GM23338 (cell line): ENCODE measurements at regions not wholly inside any gene's neighbourhood (a gene's known extent, or its start where the extent isn't known, plus 50 kb on each side); places are given as distances from the start of the nearest gene placed in this dataset.

Experiments
- ATAC-seq: fragments of 200-7000 bp; cut with Tn5 transposase; 3 replicates; pipeline ENCODE4 v1.9.1; 2020
- DNase-seq: peaks from one replicate; pipeline ENCODE4 v3.0.0-alpha.2; 2015; ENCODE audit warnings: low spot score
- H2AFZ ChIP-seq: fragments of 200-600 bp; sonication (generic); 2 replicates; pipeline ENCODE4 v1.8.0; 2016; ENCODE audit warnings: antibody characterized with exemption, mild to moderate bottlenecking, moderate library complexity
- H3F3A ChIP-seq: fragments of 200-600 bp; sonication (generic); replicated peaks from 2 replicates; pipeline ENCODE4 v1.8.0; 2017; ENCODE audit warnings: antibody characterized with exemption, mixed run types, low read depth
- H3K27ac ChIP-seq: fragments of 200-600 bp; sonication (generic); 2 replicates; pipeline ENCODE4 v1.6.1; 2016; ENCODE audit warnings: low read depth
- H3K27me3 ChIP-seq: fragments of 200-600 bp; sonication (generic); 2 replicates; pipeline ENCODE4 v1.8.0; 2016; ENCODE audit warnings: mild to moderate bottlenecking, mixed run types, moderate library complexity; ENCODE audit not compliant: insufficient read depth
- H3K36me3 ChIP-seq: fragments of 200-600 bp; sonication (generic); 2 replicates; pipeline ENCODE4 v1.8.0; 2016; ENCODE audit warnings: mild to moderate bottlenecking; ENCODE audit not compliant: insufficient read depth
- H3K4me1 ChIP-seq: fragments of 200-600 bp; sonication (generic); 2 replicates; pipeline ENCODE4 v1.8.0; 2016; ENCODE audit warnings: mild to moderate bottlenecking, moderate library complexity; ENCODE audit not compliant: insufficient read depth
- H3K4me2 ChIP-seq: fragments of 200-600 bp; sonication (generic); 2 replicates; pipeline ENCODE4 v1.7.1; 2017; ENCODE audit warnings: mixed run types
- H3K4me3 ChIP-seq: fragments of 200-600 bp; sonication (generic); 2 replicates; pipeline ENCODE4 v1.6.1; 2016; ENCODE audit warnings: mixed run types
- H3K79me2 ChIP-seq: fragments of 200-600 bp; sonication (generic); replicated peaks from 2 replicates; pipeline ENCODE4 v1.8.0; 2017; ENCODE audit warnings: mild to moderate bottlenecking; ENCODE audit not compliant: insufficient read depth
- H3K9me2 ChIP-seq: fragments of 200-600 bp; sonication (generic); 2 replicates; pipeline ENCODE4 v1.8.0; 2017; ENCODE audit not compliant: insufficient read depth
- H4K20me1 ChIP-seq: fragments of 200-600 bp; sonication (generic); replicated peaks from 2 replicates; pipeline ENCODE4 v1.8.0; 2017; ENCODE audit warnings: mild to moderate bottlenecking; ENCODE audit not compliant: insufficient read depth
- H3K27ac Mint-ChIP-seq: 2 replicates; pipeline ENCODE4 v1.8.0; 2020; ENCODE audit warnings: inconsistent platforms, mild to moderate bottlenecking, moderate library complexity, mixed read lengths
- H3K27me3 Mint-ChIP-seq: 3 replicates; pipeline ENCODE4 v1.8.0; 2022; ENCODE audit warnings: low read depth, mild to moderate bottlenecking, moderate library complexity, mixed read lengths, inconsistent platforms; ENCODE audit not compliant: insufficient read depth, poor library complexity
- H3K36me3 Mint-ChIP-seq: 3 replicates; pipeline ENCODE4 v1.8.0; 2021; ENCODE audit warnings: low read depth, mild to moderate bottlenecking, inconsistent platforms, moderate library complexity, mixed read lengths
- H3K4me1 Mint-ChIP-seq: 3 replicates; pipeline ENCODE4 v1.8.0; 2020; ENCODE audit warnings: mild to moderate bottlenecking, inconsistent platforms, mixed read lengths
- H3K4me3 Mint-ChIP-seq: 3 replicates; pipeline ENCODE4 v1.8.0; 2021; ENCODE audit warnings: moderate library complexity, mild to moderate bottlenecking, inconsistent platforms, mixed read lengths
- H3K9me3 Mint-ChIP-seq: 3 replicates; pipeline ENCODE4 v1.8.0; 2020; ENCODE audit warnings: moderate library complexity, mild to moderate bottlenecking, inconsistent platforms, mixed read lengths
- EZH2 ChIP-seq: fragments of 200-600 bp; sonication (generic); IDR thresholded peaks from one replicate; pipeline ENCODE4 v1.8.0; 2017; ENCODE audit warnings: antibody characterized with exemption, mild to moderate bottlenecking, low read depth; ENCODE audit not compliant: unreplicated experiment
- EZH2phosphoT487 ChIP-seq: fragments of 200-600 bp; sonication (generic); IDR thresholded peaks from one replicate; pipeline ENCODE4 v1.8.1; 2018; ENCODE audit warnings: antibody characterized with exemption; ENCODE audit not compliant: unreplicated experiment
- NANOG ChIP-seq: IDR thresholded peaks from 2 replicates; pipeline ENCODE4 v1.6.1; 2016; ENCODE audit warnings: antibody characterized with exemption, borderline replicate concordance
- POLR2AphosphoS5 ChIP-seq: IDR thresholded peaks from 2 replicates; pipeline ENCODE4 v1.6.1; 2016; ENCODE audit warnings: antibody characterized with exemption, low read depth
- TF ChIP-seq, protein P1 (sequence below): fragments of 250-450 bp; sonication (Bioruptor Pico); IDR thresholded peaks from 2 replicates; pipeline ENCODE4 v1.5.0; 2020; ENCODE audit warnings: mild to moderate bottlenecking, moderate library complexity
- TF ChIP-seq, protein P2 (sequence below): IDR thresholded peaks from one replicate; pipeline ENCODE4 v1.6.1; 2018; ENCODE audit warnings: antibody characterized with exemption; ENCODE audit not compliant: unreplicated experiment

DNA sequence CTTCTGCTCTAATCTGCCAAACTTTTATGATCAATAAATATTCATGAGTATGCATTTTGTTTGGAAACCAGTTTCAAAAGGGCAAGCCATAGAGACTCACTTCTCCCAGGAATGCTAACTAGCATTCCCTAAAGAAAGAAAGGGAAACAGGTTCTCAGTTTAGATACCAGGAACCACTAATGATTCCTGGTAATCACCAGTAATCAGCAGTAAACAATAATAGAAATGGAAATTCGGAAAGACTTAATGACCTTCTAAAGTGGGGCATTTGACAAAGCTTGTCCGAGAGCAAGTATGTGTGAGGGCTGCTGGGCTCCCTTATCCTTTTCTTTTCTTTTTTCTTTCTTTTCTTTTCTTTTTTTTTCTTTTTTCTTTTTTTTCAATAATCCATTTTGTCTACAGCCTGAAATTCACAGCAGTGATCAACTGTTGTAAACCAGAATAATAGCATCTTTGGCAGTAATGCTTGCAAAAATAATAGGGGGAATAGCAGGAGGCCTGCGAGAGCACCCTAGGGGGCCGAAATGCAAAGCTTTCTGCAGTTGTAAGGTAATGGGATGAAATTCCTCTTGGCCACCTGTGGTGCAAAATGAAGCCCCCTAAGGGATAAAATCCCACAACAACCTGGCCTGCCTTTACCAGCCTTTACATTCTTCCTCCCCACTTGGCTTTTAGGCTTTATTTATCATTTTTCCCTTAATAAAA lies 253.2 kb downstream of the ZPLD1 start:
- ATAC-seq (peak; percentile 88), DNase-seq (peak; percentile 53)
- H3K4me1 ChIP-seq = peaks cover 16% of the 10 kb centered on the region
- H3K36me3 Mint-ChIP-seq = peaks cover 30% of the 10 kb centered on the region
- peaks cover 24% of the 10 kb centered on the region for H3K4me1 Mint-ChIP-seq
- peaks cover 3% of the 10 kb centered on the region for H3K27me3 Mint-ChIP-seq
- H3K27me3 ChIP-seq = no peaks in the 10 kb centered on the region
- peak overlapping the region; percentile 33 for H3K4me2 ChIP-seq
- H3K9me3 Mint-ChIP-seq = peaks cover 25% of the 10 kb centered on the region
- H3K9me2 ChIP-seq = peaks cover 1% of the 10 kb centered on the region
- H3F3A ChIP-seq = peaks cover 5% of the 10 kb centered on the region; the same call in 1 of the 2 replicates
- peak overlapping the region; percentile 73; the same call in 1 of the 2 replicates for H3K27ac ChIP-seq
- H3K79me2 ChIP-seq = no peaks in the 10 kb centered on the region
- no peak overlapping the region for H3K4me3 ChIP-seq
- no peak overlapping the region for H2AFZ ChIP-seq
- H3K27ac Mint-ChIP-seq = peak overlapping the region; percentile 23; the same call in 1 of the 2 replicates
- no peaks in the 10 kb centered on the region for H4K20me1 ChIP-seq
- H3K36me3 ChIP-seq = peaks cover 4% of the 10 kb centered on the region; the same call in 1 of the 2 replicates
- TF ChIP-seq EZH2phosphoT487 (no peak), POLR2AphosphoS5 (no peak), EZH2 (no peak), NANOG (peak; percentile 56)
- TF ChIP-seq, protein P1, sequence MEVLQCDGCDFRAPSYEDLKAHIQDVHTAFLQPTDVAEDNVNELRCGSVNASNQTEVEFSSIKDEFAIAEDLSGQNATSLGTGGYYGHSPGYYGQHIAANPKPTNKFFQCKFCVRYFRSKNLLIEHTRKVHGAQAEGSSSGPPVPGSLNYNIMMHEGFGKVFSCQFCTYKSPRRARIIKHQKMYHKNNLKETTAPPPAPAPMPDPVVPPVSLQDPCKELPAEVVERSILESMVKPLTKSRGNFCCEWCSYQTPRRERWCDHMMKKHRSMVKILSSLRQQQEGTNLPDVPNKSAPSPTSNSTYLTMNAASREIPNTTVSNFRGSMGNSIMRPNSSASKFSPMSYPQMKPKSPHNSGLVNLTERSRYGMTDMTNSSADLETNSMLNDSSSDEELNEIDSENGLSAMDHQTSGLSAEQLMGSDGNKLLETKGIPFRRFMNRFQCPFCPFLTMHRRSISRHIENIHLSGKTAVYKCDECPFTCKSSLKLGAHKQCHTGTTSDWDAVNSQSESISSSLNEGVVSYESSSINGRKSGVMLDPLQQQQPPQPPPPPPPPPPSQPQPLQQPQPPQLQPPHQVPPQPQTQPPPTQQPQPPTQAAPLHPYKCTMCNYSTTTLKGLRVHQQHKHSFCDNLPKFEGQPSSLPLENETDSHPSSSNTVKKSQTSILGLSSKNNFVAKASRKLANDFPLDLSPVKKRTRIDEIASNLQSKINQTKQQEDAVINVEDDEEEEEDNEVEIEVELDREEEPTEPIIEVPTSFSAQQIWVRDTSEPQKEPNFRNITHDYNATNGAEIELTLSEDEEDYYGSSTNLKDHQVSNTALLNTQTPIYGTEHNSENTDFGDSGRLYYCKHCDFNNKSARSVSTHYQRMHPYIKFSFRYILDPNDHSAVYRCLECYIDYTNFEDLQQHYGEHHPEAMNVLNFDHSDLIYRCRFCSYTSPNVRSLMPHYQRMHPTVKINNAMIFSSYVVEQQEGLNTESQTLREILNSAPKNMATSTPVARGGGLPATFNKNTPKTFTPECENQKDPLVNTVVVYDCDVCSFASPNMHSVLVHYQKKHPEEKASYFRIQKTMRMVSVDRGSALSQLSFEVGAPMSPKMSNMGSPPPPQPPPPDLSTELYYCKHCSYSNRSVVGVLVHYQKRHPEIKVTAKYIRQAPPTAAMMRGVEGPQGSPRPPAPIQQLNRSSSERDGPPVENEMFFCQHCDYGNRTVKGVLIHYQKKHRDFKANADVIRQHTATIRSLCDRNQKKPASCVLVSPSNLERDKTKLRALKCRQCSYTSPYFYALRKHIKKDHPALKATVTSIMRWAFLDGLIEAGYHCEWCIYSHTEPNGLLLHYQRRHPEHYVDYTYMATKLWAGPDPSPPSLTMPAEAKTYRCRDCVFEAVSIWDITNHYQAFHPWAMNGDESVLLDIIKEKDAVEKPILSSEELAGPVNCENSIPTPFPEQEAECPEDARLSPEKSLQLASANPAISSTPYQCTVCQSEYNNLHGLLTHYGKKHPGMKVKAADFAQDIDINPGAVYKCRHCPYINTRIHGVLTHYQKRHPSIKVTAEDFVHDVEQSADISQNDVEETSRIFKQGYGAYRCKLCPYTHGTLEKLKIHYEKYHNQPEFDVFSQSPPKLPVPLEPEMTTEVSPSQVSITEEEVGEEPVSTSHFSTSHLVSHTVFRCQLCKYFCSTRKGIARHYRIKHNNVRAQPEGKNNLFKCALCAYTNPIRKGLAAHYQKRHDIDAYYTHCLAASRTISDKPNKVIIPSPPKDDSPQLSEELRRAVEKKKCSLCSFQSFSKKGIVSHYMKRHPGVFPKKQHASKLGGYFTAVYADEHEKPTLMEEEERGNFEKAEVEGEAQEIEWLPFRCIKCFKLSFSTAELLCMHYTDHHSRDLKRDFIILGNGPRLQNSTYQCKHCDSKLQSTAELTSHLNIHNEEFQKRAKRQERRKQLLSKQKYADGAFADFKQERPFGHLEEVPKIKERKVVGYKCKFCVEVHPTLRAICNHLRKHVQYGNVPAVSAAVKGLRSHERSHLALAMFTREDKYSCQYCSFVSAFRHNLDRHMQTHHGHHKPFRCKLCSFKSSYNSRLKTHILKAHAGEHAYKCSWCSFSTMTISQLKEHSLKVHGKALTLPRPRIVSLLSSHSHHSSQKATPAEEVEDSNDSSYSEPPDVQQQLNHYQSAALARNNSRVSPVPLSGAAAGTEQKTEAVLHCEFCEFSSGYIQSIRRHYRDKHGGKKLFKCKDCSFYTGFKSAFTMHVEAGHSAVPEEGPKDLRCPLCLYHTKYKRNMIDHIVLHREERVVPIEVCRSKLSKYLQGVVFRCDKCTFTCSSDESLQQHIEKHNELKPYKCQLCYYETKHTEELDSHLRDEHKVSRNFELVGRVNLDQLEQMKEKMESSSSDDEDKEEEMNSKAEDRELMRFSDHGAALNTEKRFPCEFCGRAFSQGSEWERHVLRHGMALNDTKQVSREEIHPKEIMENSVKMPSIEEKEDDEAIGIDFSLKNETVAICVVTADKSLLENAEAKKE (CRISPR knock-in tag) = peak; percentile 32; the same call in 1 of the 2 replicates
- TF ChIP-seq, protein P2, sequence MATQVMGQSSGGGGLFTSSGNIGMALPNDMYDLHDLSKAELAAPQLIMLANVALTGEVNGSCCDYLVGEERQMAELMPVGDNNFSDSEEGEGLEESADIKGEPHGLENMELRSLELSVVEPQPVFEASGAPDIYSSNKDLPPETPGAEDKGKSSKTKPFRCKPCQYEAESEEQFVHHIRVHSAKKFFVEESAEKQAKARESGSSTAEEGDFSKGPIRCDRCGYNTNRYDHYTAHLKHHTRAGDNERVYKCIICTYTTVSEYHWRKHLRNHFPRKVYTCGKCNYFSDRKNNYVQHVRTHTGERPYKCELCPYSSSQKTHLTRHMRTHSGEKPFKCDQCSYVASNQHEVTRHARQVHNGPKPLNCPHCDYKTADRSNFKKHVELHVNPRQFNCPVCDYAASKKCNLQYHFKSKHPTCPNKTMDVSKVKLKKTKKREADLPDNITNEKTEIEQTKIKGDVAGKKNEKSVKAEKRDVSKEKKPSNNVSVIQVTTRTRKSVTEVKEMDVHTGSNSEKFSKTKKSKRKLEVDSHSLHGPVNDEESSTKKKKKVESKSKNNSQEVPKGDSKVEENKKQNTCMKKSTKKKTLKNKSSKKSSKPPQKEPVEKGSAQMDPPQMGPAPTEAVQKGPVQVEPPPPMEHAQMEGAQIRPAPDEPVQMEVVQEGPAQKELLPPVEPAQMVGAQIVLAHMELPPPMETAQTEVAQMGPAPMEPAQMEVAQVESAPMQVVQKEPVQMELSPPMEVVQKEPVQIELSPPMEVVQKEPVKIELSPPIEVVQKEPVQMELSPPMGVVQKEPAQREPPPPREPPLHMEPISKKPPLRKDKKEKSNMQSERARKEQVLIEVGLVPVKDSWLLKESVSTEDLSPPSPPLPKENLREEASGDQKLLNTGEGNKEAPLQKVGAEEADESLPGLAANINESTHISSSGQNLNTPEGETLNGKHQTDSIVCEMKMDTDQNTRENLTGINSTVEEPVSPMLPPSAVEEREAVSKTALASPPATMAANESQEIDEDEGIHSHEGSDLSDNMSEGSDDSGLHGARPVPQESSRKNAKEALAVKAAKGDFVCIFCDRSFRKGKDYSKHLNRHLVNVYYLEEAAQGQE = no peak
- H3K4me3 Mint-ChIP-seq = no peak overlapping the region
